Fibroblast of peridontal ligament (primary cell): ENCODE measurements at regions not wholly inside any gene's neighbourhood (a gene's known extent, or its start where the extent isn't known, plus 50 kb on each side); places are given as distances from the start of the nearest gene placed in this dataset.
"Not testable (repeated sequence)": the region's sequence is repeated elsewhere in the genome, so short reads cannot be mapped to it uniquely, and the experiment has no call there.

Experiments
- DNase-seq: peaks from one replicate; pipeline ENCODE4 v3.0.0-alpha.2; 2010; ENCODE audit errors: extremely low read depth

DNA sequence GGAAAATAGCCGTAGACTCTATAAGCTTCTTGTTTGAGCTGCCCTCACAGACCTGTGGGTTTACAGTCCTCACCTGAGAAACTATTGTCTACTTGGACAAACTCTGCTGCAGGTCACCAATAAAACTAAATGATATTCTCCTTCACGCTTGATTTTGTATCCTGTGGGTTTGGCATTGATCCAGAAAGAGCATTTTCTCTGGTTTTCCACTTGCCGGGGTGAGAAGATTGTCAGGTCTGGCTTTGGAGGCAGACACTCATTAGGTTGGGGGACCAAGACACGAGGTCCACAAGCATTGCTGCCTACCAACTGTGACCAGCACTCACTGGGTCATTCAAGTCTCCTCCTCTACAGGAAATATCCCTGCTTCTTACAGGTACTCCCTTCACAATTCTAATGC is 68.5 kb downstream of the CDC14C start:
- no peak for DNase-seq

DNA sequence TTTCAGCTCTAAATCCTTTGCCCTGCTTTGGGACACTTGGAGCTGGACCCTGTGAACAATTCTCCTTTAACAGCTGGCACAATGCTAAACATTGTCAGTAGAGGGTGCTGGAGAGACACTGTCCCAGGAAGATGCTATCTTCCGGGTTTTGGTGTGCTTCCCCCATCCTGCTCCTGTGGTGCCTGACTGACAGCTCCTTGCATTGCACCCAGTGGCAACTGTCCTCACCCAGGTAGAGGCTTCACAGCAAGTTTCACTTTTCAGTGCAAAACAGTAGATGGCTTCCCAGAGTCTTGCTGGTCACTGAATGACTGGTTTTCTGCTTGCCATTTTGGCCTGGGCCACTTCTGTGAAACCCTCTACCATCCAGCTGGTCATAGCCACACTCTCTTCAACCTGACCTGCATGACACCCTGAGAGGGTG is 77.3 kb downstream of the CDC14C start:
- no peak for DNase-seq

DNA sequence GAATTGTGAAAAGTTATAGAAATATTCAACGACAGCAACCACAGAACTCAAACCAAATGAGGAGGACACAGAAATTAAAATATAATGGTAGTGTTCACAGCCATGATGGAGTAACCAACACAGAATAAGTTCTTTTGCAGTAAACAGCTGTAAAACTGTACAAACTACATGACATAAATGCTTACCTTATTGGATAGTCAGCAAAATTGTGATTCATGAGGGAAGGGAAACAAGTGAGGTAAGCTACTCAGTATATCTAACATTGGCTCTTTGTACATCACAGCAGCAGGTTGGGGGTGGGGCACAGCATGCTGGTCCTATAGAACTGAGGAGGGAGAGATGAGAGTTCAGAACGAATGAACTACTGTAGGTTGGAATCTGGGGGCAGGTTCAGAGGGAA is 86.4 kb downstream of the CDC14C start:
- no peak for DNase-seq

DNA sequence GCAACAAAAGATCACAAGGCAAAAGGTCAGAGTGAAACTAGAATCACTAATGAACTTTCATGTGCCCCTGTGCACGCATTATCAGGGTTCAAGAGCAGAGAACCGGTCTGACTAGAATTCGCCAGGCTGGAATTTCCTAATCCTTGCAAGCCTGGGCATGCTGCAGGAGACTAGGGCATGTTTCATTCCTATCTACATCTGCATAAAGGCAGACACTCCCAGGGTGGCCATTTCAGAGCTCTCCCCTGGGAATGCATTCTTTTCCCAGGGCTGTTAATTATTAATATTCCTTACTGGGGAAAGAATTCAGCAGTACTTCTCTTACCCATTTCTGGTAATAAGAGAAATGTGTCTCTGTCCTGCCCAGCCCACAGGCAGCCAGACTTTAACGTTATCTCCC is 90.5 kb downstream of the CDC14C start:
- no peak for DNase-seq

GRCh38 chr7:49020145-49020544 is 95.8 kb downstream of the CDC14C start:
- DNase-seq: no peak

GRCh38 chr7:49022448-49022847 is 98.1 kb downstream of the CDC14C start:
- no peak for DNase-seq

DNA sequence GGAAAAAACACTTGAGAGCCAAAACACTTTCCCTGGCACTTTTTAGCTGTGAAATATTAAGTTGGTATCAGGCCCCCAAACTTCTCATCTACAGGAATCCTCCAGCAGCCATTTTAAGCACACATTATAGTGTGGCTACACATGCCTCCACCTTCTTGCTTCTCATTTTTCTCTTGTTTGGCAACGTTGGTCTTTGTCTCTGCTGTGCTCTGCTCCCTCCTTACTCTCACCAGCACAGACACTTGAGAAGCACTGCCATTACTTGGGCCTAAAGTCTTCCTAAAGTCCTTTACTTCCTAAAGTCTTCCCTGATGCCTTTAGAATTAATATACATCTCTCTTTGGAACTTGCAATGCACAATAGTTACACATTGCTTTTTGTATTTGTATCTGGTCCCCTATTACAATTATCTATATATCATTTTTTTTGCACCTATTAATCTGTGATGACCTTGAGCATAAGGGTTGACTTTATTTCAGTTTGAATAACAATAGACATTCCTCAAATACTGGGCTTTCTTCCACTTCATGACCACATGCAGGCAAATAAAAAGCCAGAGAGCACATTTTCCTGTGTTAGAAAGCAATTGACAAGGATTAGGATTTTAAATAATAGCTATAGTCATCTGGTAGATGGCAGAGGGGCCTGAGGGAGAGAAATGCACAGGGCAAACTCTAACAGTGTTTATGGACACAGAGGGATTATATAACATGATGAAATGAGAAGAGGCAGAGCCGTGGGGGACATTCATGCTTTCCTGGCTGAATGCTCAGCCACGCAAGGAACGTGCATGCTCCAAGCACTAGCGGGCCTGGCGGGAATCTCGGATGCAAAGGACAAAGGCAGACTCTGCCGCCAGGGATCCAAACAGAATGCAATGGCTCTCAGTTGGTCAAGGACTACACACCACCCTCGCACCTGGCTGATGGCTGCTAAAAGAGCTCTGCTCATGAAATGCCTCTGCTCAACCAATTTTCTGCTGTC is 99.3 kb downstream of the CDC14C start:
- DNase-seq: no peak

- no peak for DNase-seq
Observed at GRCh38 chr7:49030221-49030620, 105.9 kb downstream of the CDC14C start.

- not testable (repeated sequence) for DNase-seq
Observed at GRCh38 chr7:49033140-49033539, 108.8 kb downstream of the CDC14C start.

GRCh38 chr7:49037346-49038210 is 113.2 kb downstream of the CDC14C start:
- no peak for DNase-seq

DNA sequence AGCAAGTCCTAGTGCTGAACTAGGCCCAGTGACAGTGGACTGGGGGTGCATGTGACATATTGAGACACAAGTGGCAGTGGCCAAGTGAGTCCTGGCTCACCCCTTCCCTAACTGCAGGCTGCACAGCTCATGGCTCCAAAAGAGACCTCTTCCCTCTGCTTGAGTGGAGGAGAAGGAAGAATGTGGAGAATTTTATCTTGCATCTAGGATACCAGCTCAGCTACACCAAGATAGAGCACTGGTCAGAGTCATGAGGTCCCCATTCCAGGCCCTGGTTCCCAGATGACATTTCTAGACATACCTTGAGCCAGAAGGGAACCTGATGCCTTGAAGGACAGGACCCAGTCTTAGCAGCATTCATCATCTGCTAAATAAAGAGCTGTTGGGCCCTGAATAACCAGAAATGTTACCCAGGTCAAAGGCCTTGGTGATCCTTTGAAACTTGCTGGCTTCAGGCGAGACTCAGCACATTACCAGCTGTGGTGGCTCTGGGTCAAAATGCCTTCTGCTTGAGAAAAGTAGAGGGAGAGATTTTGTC is 114.5 kb downstream of the CDC14C start:
- no peak for DNase-seq

GRCh38 chr7:49060743-49061142 is 136.4 kb downstream of the CDC14C start:
- no peak for DNase-seq

- no peak for DNase-seq
Observed at GRCh38 chr7:49074538-49074937, 150.2 kb downstream of the CDC14C start.

DNA sequence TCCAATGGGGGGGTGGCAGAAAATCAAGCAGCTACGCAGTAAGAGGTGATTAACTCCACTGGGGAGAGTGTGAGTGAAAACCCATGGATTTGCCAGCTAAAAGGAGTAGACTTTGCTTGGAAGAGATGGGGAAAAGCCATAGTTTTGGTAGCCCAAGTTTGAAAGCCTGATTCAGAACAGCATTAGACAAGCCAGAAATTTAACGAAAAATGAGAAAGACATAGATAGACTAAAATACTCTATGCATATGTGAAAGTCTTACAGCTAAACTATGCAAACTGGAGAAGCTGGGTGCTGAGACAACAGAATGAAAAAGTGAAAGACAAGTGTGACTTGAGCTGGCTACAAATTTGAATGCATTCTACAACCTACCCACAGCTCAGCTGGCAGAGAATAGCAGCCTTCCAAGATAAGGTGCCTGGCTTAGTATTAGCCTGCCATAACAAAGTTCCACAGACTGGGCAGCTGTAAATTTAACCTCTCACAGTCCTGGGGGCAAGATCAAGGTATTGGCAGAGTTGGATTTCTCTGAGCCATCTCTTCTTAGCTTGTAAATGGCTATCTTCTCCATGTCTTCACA is 156.6 kb downstream of the CDC14C start:
- no peak for DNase-seq

- no peak for DNase-seq
Observed at GRCh38 chr7:49088017-49088416, 163.7 kb downstream of the CDC14C start.

DNA sequence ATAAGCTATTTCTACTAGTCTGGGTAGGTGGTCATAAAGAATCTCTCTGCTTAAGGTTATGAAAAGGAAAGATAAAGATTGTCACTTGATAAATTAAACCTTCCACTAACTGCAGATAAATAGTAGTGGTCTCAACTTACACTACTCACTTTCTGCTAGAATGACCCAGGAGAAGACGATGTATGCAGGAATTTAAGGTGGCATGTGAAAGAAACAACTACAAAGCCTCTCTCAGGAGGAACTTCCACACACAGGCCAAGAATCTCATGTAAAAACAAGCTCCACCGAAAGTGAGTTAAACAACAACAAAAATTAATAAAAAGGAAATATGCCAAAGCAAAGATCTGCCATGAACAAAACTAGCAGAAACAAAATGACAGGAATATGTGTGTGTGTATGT is 165.4 kb downstream of the CDC14C start:
- no peak for DNase-seq

- DNase-seq: no peak
Observed at GRCh38 chr7:49091089-49091488, 166.7 kb downstream of the CDC14C start.

DNA sequence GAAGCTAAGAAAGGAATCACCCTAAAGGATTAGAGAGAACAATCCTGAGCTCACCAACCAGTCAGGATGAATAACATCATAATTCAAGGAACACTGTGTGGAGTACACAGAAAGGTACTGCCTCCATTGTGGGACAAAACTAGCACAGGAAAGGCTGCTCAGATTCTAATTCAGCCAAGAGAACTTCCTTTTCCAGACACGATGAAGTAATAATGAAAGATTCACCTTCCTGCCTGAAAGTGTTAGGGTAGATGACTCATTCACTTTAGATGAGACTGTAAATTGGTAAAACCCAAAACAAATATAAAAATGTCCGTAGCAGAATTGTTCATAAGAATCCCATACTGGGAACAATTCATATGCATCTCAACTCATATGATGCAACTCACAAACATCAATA is 167.2 kb downstream of the CDC14C start:
- no peak for DNase-seq

- no peak for DNase-seq
Observed at GRCh38 chr7:49093218-49093617, 168.9 kb downstream of the CDC14C start.

DNA sequence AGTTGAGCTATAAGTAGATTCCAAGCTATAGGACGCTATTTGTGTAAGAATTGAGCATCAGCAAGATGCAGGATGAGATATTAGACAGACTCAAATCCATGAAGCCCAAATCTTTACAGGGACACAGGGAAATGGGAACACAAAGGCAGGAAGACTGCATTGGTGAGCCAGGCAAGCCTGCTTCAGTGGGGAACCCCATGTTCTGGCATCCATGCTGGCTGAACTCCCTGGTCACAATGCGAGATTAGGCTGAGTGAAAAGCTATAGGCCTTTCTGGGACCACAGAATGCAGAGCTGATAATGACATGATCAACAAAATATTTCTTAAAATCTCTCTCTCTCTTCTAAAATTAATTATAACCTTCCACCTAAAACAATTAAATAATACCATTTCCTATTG is 170.5 kb downstream of the CDC14C start:
- no peak for DNase-seq

- DNase-seq: no peak
Observed at GRCh38 chr7:49099587-49100326, 175.4 kb downstream of the CDC14C start.
